ENCODE measurements at regions not wholly inside any gene's neighbourhood (a gene's known extent, or its start where the extent isn't known, plus 50 kb on each side); places are given as distances from the start of the nearest gene placed in this dataset.

DNA sequence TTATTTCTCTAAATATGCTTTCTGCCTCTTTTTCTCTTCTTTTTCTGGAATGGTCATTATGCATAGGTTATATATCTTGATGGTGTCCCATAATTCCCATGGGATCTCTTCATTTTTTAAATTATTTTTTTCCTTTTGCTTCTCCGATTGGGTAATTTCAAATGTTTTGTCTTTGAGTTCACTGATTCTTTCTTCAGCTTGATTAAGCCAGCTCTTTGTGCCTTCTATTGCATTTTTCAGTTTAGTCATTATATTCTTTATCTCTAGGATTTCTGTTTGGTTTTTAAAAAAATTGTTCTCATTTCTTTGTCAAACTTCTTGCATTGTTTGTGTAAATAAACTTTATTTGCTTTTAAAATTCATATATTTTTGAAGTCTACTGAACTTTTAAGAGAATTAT is 251.1 kb downstream of the INSIG2 start:
- Histone ChIP-seq H3K27ac (no peak overlapping the region), H3K27me3 (no peaks in the 10 kb centered on the region), H2AFZ (replicated peaks) (no peak overlapping the region), H4K20me1 (ENCODE audit: low read depth) (peaks cover 3% of the 10 kb centered on the region), H3K4me2 (peak overlapping the region; percentile 22), H3K4me3 (no peak overlapping the region), H3K79me2 (ENCODE audit: low read depth) (no peaks in the 10 kb centered on the region), H3K4me1 (peaks cover 12% of the 10 kb centered on the region), H3K9me3 (ENCODE audit: low read depth) (no peaks in the 10 kb centered on the region), H3K36me3 (no peaks in the 10 kb centered on the region), H3K9ac (no peak overlapping the region), H3F3A (ENCODE audit: low read depth) (peaks cover 17% of the 10 kb centered on the region)
- Mint-ChIP-seq H3K27me3 (ENCODE audit: insufficient read depth, low read depth) (peaks cover 3% of the 10 kb centered on the region), H3K4me1 (peaks cover 10% of the 10 kb centered on the region), H3K9me3 (peaks cover 49% of the 10 kb centered on the region), H3K36me3 (peaks cover 8% of the 10 kb centered on the region), H3K27ac (no peak overlapping the region), H3K4me3 (no peak overlapping the region)
- DNase-seq (ENCODE audit: low spot score), result no peak
- TF ChIP-seq, protein P1, sequence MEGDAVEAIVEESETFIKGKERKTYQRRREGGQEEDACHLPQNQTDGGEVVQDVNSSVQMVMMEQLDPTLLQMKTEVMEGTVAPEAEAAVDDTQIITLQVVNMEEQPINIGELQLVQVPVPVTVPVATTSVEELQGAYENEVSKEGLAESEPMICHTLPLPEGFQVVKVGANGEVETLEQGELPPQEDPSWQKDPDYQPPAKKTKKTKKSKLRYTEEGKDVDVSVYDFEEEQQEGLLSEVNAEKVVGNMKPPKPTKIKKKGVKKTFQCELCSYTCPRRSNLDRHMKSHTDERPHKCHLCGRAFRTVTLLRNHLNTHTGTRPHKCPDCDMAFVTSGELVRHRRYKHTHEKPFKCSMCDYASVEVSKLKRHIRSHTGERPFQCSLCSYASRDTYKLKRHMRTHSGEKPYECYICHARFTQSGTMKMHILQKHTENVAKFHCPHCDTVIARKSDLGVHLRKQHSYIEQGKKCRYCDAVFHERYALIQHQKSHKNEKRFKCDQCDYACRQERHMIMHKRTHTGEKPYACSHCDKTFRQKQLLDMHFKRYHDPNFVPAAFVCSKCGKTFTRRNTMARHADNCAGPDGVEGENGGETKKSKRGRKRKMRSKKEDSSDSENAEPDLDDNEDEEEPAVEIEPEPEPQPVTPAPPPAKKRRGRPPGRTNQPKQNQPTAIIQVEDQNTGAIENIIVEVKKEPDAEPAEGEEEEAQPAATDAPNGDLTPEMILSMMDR (IDR thresholded peaks at IDR 0.05), result no peak
- TF ChIP-seq EZH2phosphoT487 (IDR thresholded peaks at IDR 0.05), result no peak
- no peak for TF ChIP-seq EZH2 (IDR thresholded peaks at IDR 0.05)

DNA sequence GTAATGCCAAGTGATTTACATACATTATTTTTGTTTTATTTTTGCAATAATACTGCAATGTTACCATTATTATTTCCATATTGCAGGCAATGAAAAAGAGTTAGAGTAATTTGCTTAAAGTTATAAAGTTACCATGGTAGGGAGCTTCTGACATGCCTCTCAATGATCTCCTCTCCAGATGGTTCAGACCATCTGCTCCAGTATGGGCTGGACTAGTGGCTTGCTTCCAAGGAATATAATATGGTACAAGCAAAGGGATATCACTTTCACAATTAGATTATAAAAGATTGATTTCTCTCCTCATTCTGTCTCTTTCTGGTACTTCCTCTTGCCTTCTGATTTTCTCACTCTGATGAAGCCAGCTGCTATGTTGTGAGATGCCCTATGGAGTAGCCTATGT is 245.4 kb downstream of the INSIG2 start:
- Histone ChIP-seq H3K9me3 (ENCODE audit: low read depth) (no peaks in the 10 kb centered on the region), H3F3A (ENCODE audit: low read depth) (no peaks in the 10 kb centered on the region), H3K4me2 (no peak overlapping the region), H3K36me3 (no peaks in the 10 kb centered on the region), H2AFZ (replicated peaks) (no peak overlapping the region), H4K20me1 (ENCODE audit: low read depth) (no peaks in the 10 kb centered on the region), H3K4me1 (no peaks in the 10 kb centered on the region), H3K79me2 (ENCODE audit: low read depth) (no peaks in the 10 kb centered on the region), H3K9ac (no peak overlapping the region), H3K27me3 (peaks cover 6% of the 10 kb centered on the region), H3K4me3 (no peak overlapping the region), H3K27ac (no peak overlapping the region)
- Mint-ChIP-seq H3K27ac (no peak overlapping the region), H3K4me3 (no peak overlapping the region), H3K27me3 (ENCODE audit: insufficient read depth, low read depth) (peaks cover 3% of the 10 kb centered on the region), H3K36me3 (peaks cover 8% of the 10 kb centered on the region), H3K9me3 (peaks cover 31% of the 10 kb centered on the region), H3K4me1 (peaks cover 8% of the 10 kb centered on the region)
- DNase-seq (ENCODE audit: low spot score), result no peak
- TF ChIP-seq EZH2 (IDR thresholded peaks at IDR 0.05) (no peak), EZH2phosphoT487 (IDR thresholded peaks at IDR 0.05) (no peak)
- TF ChIP-seq, protein P1 (IDR thresholded peaks at IDR 0.05), result no peak

DNA sequence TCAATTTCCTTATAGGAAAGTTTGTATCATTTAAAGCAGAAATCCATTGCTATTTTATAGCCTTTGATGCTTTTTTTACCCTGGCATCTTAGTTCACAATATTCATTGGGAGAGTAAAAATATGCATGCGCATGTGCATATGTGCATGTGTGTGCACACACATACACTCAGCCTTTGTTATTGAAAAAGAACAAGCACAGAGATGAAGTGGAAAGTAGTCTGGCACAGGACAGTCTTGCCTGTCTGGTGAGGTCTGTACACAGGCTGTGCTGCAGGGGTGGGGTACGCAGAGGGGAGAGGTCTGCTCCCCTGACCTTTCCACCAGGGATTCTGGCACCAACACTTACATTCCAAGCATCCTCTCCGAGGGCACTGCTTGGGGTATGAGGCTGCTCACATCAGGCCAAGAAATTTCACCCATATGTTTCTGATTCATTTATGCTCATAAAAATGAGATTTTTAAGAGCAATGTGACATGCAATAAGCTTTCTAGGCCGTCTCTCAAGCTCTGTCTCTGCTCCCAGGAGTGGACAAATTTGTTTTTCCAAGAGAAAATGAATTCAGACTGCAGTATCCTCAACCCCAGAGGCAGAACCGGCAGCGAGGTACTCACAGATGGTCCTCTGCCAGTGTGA is 237.2 kb downstream of the INSIG2 start:
- H4K20me1 ChIP-seq (ENCODE audit: low read depth), result no peaks in the 10 kb centered on the region
- no peaks in the 10 kb centered on the region for H3K79me2 ChIP-seq (ENCODE audit: low read depth)
- Mint-ChIP-seq H3K36me3 (no peaks in the 10 kb centered on the region), H3K4me3 (no peak overlapping the region), H3K27me3 (ENCODE audit: insufficient read depth, low read depth) (peaks cover 8% of the 10 kb centered on the region), H3K4me1 (peaks cover 27% of the 10 kb centered on the region), H3K27ac (no peak overlapping the region), H3K9me3 (peaks cover 9% of the 10 kb centered on the region)
- no peaks in the 10 kb centered on the region for H3K9me3 ChIP-seq (ENCODE audit: low read depth)
- TF ChIP-seq EZH2phosphoT487 (IDR thresholded peaks at IDR 0.05) (no peak), EZH2 (IDR thresholded peaks at IDR 0.05) (no peak)
- TF ChIP-seq, protein P1 (IDR thresholded peaks at IDR 0.05), result no peak
- H2AFZ ChIP-seq (replicated peaks), result no peak overlapping the region
- no peak overlapping the region for H3K9ac ChIP-seq
- no peak overlapping the region for H3K4me3 ChIP-seq
- DNase-seq (ENCODE audit: low spot score), result no peak
- no peaks in the 10 kb centered on the region for H3K36me3 ChIP-seq
- peaks cover 14% of the 10 kb centered on the region for H3F3A ChIP-seq (ENCODE audit: low read depth)
- no peak overlapping the region for H3K4me2 ChIP-seq
- H3K4me1 ChIP-seq, result peaks cover 18% of the 10 kb centered on the region
- H3K27me3 ChIP-seq, result peaks cover 6% of the 10 kb centered on the region
- H3K27ac ChIP-seq, result no peak overlapping the region

Data from neural progenitor cell (in vitro differentiated cells).